DND-41 (cell line): ENCODE measurements at regions not wholly inside any gene's neighbourhood (a gene's known extent, or its start where the extent isn't known, plus 50 kb on each side); places are given as distances from the start of the nearest gene placed in this dataset.

Experiments used
- ATAC-seq: fragments of 200-7000 bp; cut with Tn5 transposase; 3 replicates; pipeline ENCODE4 v1.9.1; 2021; ENCODE audit warnings: low read depth; ENCODE audit not compliant: insufficient read depth
- DNase-seq: peaks from one replicate; pipeline ENCODE4 v3.0.0-alpha.2; 2020
- H2AFZ ChIP-seq: 2 replicates; pipeline ENCODE4 v1.6.0; 2012; ENCODE audit warnings: low read depth, low read length
- H3K27ac ChIP-seq: 2 replicates; pipeline ENCODE4 v1.5.1; 2012; ENCODE audit warnings: low read length, inconsistent platforms
- H3K27me3 ChIP-seq: fragments of 200-600 bp; sonication (generic); 2 replicates; pipeline ENCODE4 v1.6.0; 2012; ENCODE audit warnings: low read length, mild to moderate bottlenecking, inconsistent platforms; ENCODE audit not compliant: insufficient read depth, poor library complexity
- H3K36me3 ChIP-seq: 2 replicates; pipeline ENCODE4 v1.5.1; 2012; ENCODE audit warnings: low read length, inconsistent platforms; ENCODE audit not compliant: insufficient read depth
- H3K4me1 ChIP-seq: 2 replicates; pipeline ENCODE4 v1.5.1; 2012; ENCODE audit warnings: mild to moderate bottlenecking, low read length; ENCODE audit not compliant: insufficient read depth
- H3K4me2 ChIP-seq: 2 replicates; pipeline ENCODE4 v1.6.0; 2012; ENCODE audit warnings: mild to moderate bottlenecking, moderate library complexity, low read length, inconsistent platforms; ENCODE audit not compliant: insufficient read depth
- H3K4me3 ChIP-seq, 2 experiments: fragments of 200-600 bp in 1 of 2; shearing (Covaris generic) in 1 of 2; 2 replicates each; pipeline ENCODE4 v1.5.1; 2012 to 2016; ENCODE audit warnings: inconsistent platforms in 2 of 2, low read length in 2 of 2, mild to moderate bottlenecking in 2 of 2, low read depth in 1 of 2, moderate library complexity in 1 of 2
- H3K79me2 ChIP-seq: 2 replicates; pipeline ENCODE4 v1.6.0; 2012; ENCODE audit warnings: low read length, inconsistent platforms; ENCODE audit not compliant: insufficient read depth
- H3K9ac ChIP-seq: 2 replicates; pipeline ENCODE4 v1.6.0; 2012; ENCODE audit warnings: low read depth, mild to moderate bottlenecking, inconsistent platforms, low read length, moderate library complexity
- H3K9me3 ChIP-seq: 2 replicates; pipeline ENCODE4 v1.5.1; 2012; ENCODE audit warnings: low read length, moderate library complexity, mild to moderate bottlenecking, inconsistent platforms; ENCODE audit not compliant: insufficient read depth, severe bottlenecking
- H4K20me1 ChIP-seq: 2 replicates; pipeline ENCODE4 v1.6.0; 2012; ENCODE audit warnings: low read length; ENCODE audit not compliant: insufficient read depth
- EZH2 ChIP-seq: IDR thresholded peaks from 3 replicates; pipeline ENCODE4 v1.6.1; 2012; ENCODE audit warnings: borderline replicate concordance, low read depth, mild to moderate bottlenecking, moderate library complexity, low read length, inconsistent platforms; ENCODE audit not compliant: severe bottlenecking
- TF ChIP-seq, protein P1 (sequence below): IDR thresholded peaks from 2 replicates; pipeline ENCODE4 v1.5.1; 2012; ENCODE audit warnings: borderline replicate concordance, low read length, moderate library complexity, mild to moderate bottlenecking; ENCODE audit not compliant: poor library complexity, severe bottlenecking; ENCODE audit errors: extremely low read depth

DNA sequence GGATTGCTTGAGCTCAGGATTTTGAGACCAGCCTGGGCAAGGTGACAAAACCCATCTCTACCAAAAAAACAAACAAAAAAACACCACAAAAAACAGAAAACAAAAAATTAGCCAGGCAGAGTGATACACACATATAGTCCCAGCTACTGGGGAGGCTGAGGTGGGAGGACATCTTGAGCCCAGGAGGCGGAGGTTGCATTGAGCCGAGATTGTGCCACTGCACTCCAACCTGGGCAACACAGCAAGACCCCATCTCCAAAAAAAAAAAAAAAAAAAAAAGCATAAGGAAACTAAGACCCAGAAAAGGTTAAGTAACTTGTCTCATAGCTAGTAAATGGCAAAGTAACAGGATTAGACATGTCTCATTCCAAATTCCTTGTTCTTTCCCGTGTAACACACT lies 56.3 kb upstream of the PSMA6 start:
- ATAC-seq (no peak), DNase-seq (no peak)
- no peak overlapping the region for H3K4me3 ChIP-seq
- H3K4me2 ChIP-seq = no peak overlapping the region
- H3K36me3 ChIP-seq = no peaks in the 10 kb centered on the region
- H3K9ac ChIP-seq = no peak overlapping the region
- H2AFZ ChIP-seq = no peak overlapping the region
- no peaks in the 10 kb centered on the region for H3K9me3 ChIP-seq
- no peaks in the 10 kb centered on the region for H3K27me3 ChIP-seq
- peaks cover 20% of the 10 kb centered on the region for H3K4me1 ChIP-seq
- no peaks in the 10 kb centered on the region for H4K20me1 ChIP-seq
- H3K79me2 ChIP-seq = peaks cover 13% of the 10 kb centered on the region
- no peak overlapping the region for H3K27ac ChIP-seq
- no peak for TF ChIP-seq EZH2
- TF ChIP-seq, protein P1, sequence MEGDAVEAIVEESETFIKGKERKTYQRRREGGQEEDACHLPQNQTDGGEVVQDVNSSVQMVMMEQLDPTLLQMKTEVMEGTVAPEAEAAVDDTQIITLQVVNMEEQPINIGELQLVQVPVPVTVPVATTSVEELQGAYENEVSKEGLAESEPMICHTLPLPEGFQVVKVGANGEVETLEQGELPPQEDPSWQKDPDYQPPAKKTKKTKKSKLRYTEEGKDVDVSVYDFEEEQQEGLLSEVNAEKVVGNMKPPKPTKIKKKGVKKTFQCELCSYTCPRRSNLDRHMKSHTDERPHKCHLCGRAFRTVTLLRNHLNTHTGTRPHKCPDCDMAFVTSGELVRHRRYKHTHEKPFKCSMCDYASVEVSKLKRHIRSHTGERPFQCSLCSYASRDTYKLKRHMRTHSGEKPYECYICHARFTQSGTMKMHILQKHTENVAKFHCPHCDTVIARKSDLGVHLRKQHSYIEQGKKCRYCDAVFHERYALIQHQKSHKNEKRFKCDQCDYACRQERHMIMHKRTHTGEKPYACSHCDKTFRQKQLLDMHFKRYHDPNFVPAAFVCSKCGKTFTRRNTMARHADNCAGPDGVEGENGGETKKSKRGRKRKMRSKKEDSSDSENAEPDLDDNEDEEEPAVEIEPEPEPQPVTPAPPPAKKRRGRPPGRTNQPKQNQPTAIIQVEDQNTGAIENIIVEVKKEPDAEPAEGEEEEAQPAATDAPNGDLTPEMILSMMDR = no peak

DNA sequence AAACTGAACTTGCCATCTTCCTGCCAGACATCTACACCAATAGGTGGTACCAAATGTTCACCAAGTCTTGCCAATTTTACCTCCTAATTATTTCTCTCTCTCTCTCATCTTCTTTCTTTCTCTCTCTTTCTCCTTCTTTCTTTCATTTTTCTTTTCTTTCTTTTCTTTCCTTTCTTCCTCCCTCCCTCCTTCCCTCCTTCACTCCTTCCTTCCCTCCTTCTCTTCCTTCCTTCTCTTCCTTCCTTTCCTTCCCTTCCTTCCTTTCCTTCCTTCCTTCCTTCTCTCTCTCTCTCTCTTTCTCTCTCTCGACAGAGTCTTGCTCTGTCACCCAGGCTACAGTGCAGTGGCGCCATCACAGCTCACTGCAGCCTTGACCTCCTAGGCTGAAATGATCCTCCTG lies 55.4 kb upstream of the PSMA6 start:
- H3K36me3 ChIP-seq = no peaks in the 10 kb centered on the region
- no peak overlapping the region for H3K9ac ChIP-seq
- no peak overlapping the region for H3K4me3 ChIP-seq
- H3K27me3 ChIP-seq = no peaks in the 10 kb centered on the region
- no peaks in the 10 kb centered on the region for H3K9me3 ChIP-seq
- H4K20me1 ChIP-seq = no peaks in the 10 kb centered on the region
- peaks cover 11% of the 10 kb centered on the region for H3K4me1 ChIP-seq
- DNase-seq (no peak), ATAC-seq (no peak)
- H2AFZ ChIP-seq = no peak overlapping the region
- TF ChIP-seq, protein P1 = no peak
- no peak for TF ChIP-seq EZH2
- peak overlapping the region; percentile 1; the same call in 1 of the 2 replicates for H3K27ac ChIP-seq
- H3K4me2 ChIP-seq = no peak overlapping the region
- peaks cover 5% of the 10 kb centered on the region; the same call in 1 of the 2 replicates for H3K79me2 ChIP-seq

DNA sequence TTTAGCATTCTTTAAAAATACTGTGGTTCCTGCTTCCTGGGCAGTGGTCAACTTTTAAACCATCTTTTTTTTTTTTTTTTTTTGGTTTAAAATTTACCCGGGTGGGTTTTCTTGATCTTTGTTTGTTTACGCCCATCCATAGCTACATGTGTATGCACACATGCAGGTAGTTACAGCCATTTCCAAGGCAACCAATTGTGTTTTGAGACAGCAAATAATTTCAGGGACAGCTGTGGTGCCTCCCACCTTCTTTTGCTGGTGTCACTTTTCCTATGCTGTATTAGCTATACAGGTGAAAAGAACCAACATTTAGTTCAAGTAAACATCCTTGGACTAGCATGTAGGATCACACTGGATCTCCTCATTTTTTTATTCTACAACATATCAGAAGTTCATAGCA lies 52.0 kb upstream of the PSMA6 start:
- ATAC-seq = no peak
- H3K9me3 ChIP-seq = no peaks in the 10 kb centered on the region
- TF ChIP-seq, protein P1 = no peak
- no peak for TF ChIP-seq EZH2

More for the DNA sequence above, 52.0 kb upstream of the PSMA6 start:
- Histone ChIP-seq H3K4me3 (no peak overlapping the region), H3K27me3 (no peaks in the 10 kb centered on the region), H3K4me2 (no peak overlapping the region), H2AFZ (no peak overlapping the region), H3K27ac (no peak overlapping the region), H3K9ac (no peak overlapping the region), H3K4me1 (no peaks in the 10 kb centered on the region), H4K20me1 (no peaks in the 10 kb centered on the region), H3K36me3 (no peaks in the 10 kb centered on the region), H3K79me2 (no peaks in the 10 kb centered on the region)
- DNase-seq = no peak
